Urinary bladder (tissue), 3 donors: ENCODE measurements at regions not wholly inside any gene's neighbourhood (a gene's known extent, or its start where the extent isn't known, plus 50 kb on each side); places are given as distances from the start of the nearest gene placed in this dataset.
"Not testable (repeated sequence)": the region's sequence is repeated elsewhere in the genome, so short reads cannot be mapped to it uniquely, and the experiment has no call there.

Experiments used
- DNase-seq: peaks from one replicate; pipeline ENCODE4 v3.0.0-alpha.2; 2015; ENCODE audit errors: extremely low spot score
- H3K27ac ChIP-seq: one replicate; pipeline ENCODE4 v1.5.1; 2013; ENCODE audit warnings: low read depth, mild to moderate bottlenecking, moderate library complexity
- H3K36me3 ChIP-seq: one replicate; pipeline ENCODE4 v1.6.1; 2013; ENCODE audit warnings: mild to moderate bottlenecking, moderate library complexity; ENCODE audit not compliant: insufficient read depth
- H3K4me1 ChIP-seq: one replicate; pipeline ENCODE4 v1.6.1; 2013; ENCODE audit warnings: mild to moderate bottlenecking, moderate library complexity; ENCODE audit not compliant: insufficient read depth
- H3K4me3 ChIP-seq: one replicate; pipeline ENCODE4 v1.5.1; 2013; ENCODE audit warnings: low read depth, low read length
- WGBS: extraction: QIAGEN DNeasy Blood & Tissue Kit; methylation state at CpG from one replicate; pipeline ENCODE4 v1.1.7; 2013; 5-methylcytosine and 5-hydroxymethylcytosine counted together
- donor health status: healthy with polysubstance abuse.
- donor health status: healthy.

GRCh38 chr12:87597114-87597513 is 432.1 kb downstream of the C12orf50 start:
- Histone ChIP-seq H3K27ac (no peak overlapping the region), H3K4me1 (no peaks in the 10 kb centered on the region), H3K36me3 (peaks cover 2% of the 10 kb centered on the region), H3K4me3 (no peak overlapping the region)
- 66% methylated on average over 3 of the region's 3 CpGs for WGBS
- no peak for DNase-seq

GRCh38 chr12:87596636-87597035 is 432.6 kb downstream of the C12orf50 start:
- H3K4me3 ChIP-seq: no peak overlapping the region
- H3K4me1 ChIP-seq: no peaks in the 10 kb centered on the region
- H3K36me3 ChIP-seq: peaks cover 2% of the 10 kb centered on the region
- no peak overlapping the region for H3K27ac ChIP-seq
- no peak for DNase-seq
- 98% methylated on average over 1 of the region's 1 CpG for WGBS

DNA sequence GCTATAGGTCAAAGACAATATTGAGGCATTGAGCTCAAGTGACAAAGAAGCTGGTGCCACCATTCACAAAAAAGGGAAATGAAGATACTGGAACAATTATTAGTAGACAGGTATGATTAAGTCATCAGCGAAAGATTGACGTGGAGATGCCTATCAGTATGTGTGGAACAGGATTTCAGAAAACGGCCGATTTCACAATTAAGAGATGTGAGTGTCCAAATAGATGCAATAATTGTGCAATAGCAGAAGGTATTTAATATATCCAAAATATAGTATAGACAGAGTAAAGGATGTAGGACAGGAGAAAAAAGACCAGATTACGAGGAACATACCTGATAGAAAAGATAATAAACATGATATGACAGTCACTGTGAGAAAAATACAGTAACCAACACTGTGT is 433.1 kb downstream of the C12orf50 start:
- 93% methylated on average over 5 of the region's 5 CpGs for WGBS

GRCh38 chr12:87585882-87586557 is 443.2 kb downstream of the C12orf50 start:
- Histone ChIP-seq H3K27ac (no peak overlapping the region), H3K36me3 (no peaks in the 10 kb centered on the region), H3K4me1 (no peaks in the 10 kb centered on the region), H3K4me3 (no peak overlapping the region)
- no peak for DNase-seq
- WGBS: 60% methylated on average over 2 of the region's 2 CpGs

More for the DNA sequence above, 433.1 kb downstream of the C12orf50 start:
- DNase-seq: no peak
- no peak overlapping the region for H3K27ac ChIP-seq
- peaks cover 2% of the 10 kb centered on the region for H3K36me3 ChIP-seq
- H3K4me3 ChIP-seq: no peak overlapping the region
- no peaks in the 10 kb centered on the region for H3K4me1 ChIP-seq

DNA sequence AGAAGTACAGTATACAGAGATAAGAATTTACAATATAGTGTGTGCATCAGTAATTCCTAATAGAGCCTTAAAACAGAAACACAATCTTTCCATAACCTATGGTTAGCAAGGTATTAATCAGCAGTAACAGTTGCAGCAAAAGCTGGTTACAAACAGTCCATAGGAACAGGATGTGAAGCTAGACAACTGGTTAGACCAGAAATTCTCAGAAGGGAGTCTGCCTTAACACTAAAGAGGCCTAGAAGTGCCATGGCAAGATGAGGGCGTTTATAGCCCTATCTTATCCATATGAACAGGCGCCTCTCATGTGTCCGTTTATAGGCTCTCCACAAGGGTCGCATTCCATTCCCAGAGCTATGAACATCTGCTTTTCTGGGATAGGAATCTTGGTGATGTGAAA is 450.1 kb downstream of the C12orf50 start:
- 77% methylated on average over 4 of the region's 4 CpGs for WGBS
- H3K4me3 ChIP-seq, H3K36me3 ChIP-seq, DNase-seq, H3K27ac ChIP-seq, H3K4me1 ChIP-seq: not testable (repeated sequence)

DNA sequence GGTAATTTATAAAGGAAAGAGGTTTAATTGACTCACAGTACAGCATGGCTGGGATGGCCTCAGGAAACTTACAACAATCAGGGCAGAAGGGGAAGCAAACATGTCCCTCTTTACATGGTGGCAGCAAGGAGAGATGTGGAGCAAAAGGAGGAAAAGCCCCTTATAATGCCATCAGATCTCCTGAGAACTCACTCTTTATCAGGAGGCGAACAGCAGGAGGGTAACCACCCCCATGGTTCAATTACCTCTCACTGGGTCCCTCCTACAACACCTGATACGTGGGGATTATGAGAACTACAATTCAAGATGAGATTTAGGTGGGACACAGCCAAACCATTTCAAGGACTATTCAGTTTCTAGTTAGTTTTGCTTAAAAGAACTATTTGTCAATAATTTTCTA is 453.3 kb downstream of the C12orf50 start:
- WGBS: 65% methylated on average over 2 of the region's 2 CpGs
- Histone ChIP-seq H3K4me1 (no peaks in the 10 kb centered on the region), H3K4me3 (no peak overlapping the region), H3K27ac (no peak overlapping the region), H3K36me3 (no peaks in the 10 kb centered on the region)
- DNase-seq: no peak

DNA sequence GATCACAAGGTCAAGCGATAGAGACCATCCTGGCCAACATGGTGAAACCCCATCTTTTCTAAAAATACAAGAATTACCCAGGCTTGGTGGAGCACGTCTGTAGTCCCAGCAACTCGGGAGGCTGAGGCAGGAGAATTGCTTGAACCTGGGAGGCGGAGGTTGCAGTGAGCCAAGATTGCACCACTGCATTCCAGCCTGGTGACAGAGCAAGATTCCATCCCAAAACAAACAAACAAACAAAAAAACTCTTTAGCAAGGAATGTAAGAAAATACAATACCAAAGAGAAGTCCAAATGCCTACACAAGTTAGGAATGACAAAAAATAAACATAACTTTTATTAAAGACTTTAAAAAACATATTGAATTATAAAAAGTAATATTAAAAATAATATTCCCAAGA is 462.3 kb downstream of the C12orf50 start:
- 90% methylated on average over 4 of the region's 4 CpGs for WGBS

GRCh38 chr12:87556985-87557384 is 472.2 kb downstream of the C12orf50 start:
- WGBS: 79% methylated on average over 5 of the region's 5 CpGs
- no peaks in the 10 kb centered on the region for H3K36me3 ChIP-seq
- no peak overlapping the region for H3K4me3 ChIP-seq
- H3K27ac ChIP-seq: no peak overlapping the region
- DNase-seq: no peak
- no peaks in the 10 kb centered on the region for H3K4me1 ChIP-seq

More for the DNA sequence above, 462.3 kb downstream of the C12orf50 start:
- not testable (repeated sequence) for H3K4me3 ChIP-seq, H3K36me3 ChIP-seq, DNase-seq, H3K4me1 ChIP-seq, H3K27ac ChIP-seq

DNA sequence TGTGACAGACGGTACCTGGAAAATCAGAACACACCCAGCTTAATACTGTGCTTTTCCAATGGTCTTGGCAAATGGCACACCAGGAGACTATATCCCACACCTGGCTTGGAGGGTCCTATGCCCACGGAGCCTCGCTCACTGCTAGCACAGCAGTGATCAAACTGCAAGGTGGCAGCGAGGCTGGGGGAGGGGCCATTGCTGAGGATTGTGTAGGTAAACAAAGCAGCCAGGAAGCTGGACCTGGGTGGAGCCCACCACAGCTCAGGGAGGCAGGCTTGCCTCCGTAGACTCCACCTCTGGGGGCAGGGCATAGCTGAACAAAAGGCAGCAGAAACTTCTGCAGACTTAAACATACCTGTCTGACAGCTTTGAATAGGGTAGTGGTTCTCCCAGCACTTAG is 498.0 kb downstream of the C12orf50 start:
- not testable (repeated sequence) for H3K4me3 ChIP-seq, DNase-seq, H3K4me1 ChIP-seq, H3K27ac ChIP-seq, H3K36me3 ChIP-seq
- WGBS: 90% methylated on average over 5 of the region's 5 CpGs

DNA sequence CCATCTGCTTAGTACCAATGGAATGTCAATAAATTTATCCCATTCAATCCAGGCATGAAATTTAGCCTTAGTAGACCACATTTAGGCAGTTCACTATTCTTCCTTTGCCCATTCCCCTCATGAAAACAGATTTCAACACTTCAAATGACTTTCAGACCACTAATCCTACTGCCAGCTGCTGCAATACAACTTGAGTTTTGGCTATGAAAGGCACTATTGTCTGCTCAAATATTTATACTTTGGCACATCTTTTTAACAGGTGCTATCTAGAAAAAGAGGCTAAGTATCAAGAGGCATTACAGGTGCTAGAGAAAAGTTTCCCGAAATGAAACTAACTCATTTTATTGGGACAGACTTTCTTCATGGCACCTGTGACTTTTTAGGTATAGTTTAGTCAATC is 499.8 kb downstream of the C12orf50 start:
- no peak for DNase-seq
- 88% methylated on average over 1 of the region's 1 CpG for WGBS
- H3K4me3 ChIP-seq: no peak overlapping the region
- H3K36me3 ChIP-seq: no peaks in the 10 kb centered on the region
- H3K4me1 ChIP-seq: no peaks in the 10 kb centered on the region
- H3K27ac ChIP-seq: no peak overlapping the region

DNA sequence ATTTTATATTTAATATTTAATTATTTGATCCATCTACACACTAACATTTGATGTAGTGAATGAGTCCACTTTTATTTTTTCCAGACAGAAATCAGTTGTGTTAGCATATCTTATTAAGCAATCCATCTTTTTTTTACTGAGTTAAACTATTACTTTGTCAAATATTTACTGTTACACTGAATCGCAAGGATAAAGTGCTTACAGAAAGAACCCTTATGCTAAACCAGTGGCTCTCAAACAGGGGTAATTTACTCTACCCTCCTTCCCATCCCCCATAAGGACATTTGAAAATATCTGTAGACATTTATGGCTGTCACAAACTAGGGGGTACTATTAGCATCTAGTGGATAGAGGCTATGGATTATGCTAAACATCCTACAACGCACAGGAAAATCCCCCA is 508.2 kb downstream of the C12orf50 start:
- 91% methylated on average over 2 of the region's 2 CpGs for WGBS
- Histone ChIP-seq H3K4me1 (no peaks in the 10 kb centered on the region), H3K4me3 (no peak overlapping the region), H3K36me3 (no peaks in the 10 kb centered on the region), H3K27ac (no peak overlapping the region)
- DNase-seq: no peak

- no peak for DNase-seq
- Histone ChIP-seq H3K27ac (no peak overlapping the region), H3K36me3 (no peaks in the 10 kb centered on the region), H3K4me1 (no peaks in the 10 kb centered on the region), H3K4me3 (no peak overlapping the region)
- WGBS: 71% methylated on average over 1 of the region's 1 CpG
Observed at GRCh38 chr12:87518481-87518880, 510.7 kb downstream of the C12orf50 start.

GRCh38 chr12:87518036-87518435 is 511.2 kb downstream of the C12orf50 start:
- Histone ChIP-seq H3K36me3 (no peaks in the 10 kb centered on the region), H3K4me3 (no peak overlapping the region), H3K4me1 (no peaks in the 10 kb centered on the region), H3K27ac (no peak overlapping the region)
- no peak for DNase-seq
- WGBS: 83% methylated on average over 1 of the region's 1 CpG

DNA sequence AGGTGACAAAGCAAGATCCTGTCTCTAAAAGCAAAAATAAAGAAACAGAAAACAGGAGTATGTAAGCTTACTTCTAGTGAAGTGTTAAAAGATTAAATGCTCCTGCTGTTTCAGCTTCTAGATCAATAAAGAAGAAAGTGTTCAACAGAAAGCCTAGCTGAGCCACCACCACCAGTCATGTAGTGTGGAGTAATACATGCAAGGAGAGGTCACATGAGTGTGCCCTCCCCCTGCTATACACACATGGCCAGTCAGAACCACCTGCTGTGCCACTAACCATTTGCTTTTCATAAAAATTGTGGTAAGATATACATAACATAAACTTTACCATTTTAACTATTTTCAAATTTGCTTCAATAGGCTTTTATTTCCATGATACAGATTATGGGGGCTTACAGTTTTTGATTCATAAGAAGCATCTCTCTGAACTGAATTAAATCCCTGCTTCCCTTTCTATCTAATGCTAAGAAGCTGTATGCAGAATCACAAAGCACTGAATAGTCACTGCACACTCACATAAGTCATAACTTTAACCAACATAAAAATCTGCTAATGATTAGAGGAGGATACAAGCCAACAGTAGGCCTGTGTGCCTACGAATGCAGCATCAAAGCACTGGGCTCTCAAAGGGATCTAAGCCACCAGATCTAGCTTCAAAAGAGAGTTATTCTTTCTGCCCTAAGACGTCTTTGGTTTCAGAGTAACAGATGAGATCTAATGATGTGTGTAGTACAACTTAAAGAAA is 515.5 kb downstream of the C12orf50 start:
- H3K36me3 ChIP-seq: no peaks in the 10 kb centered on the region
- 45% methylated on average over 2 of the region's 2 CpGs for WGBS
- no peaks in the 10 kb centered on the region for H3K4me1 ChIP-seq
- DNase-seq: no peak
- no peak overlapping the region for H3K27ac ChIP-seq
- no peak overlapping the region for H3K4me3 ChIP-seq
